Epithelial cell of proximal tubule (primary cell): ENCODE measurements at regions not wholly inside any gene's neighbourhood (a gene's known extent, or its start where the extent isn't known, plus 50 kb on each side); places are given as distances from the start of the nearest gene placed in this dataset.
"Not testable (repeated sequence)": the region's sequence is repeated elsewhere in the genome, so short reads cannot be mapped to it uniquely, and the experiment has no call there.

Source experiments
- DNase-seq: peaks from one replicate; pipeline ENCODE4 v3.0.0-alpha.2; 2011; ENCODE audit warnings: low read depth
- H3K4me3 ChIP-seq: 2 replicates; pipeline ENCODE4 v1.5.1; 2011; ENCODE audit warnings: low read depth, mild to moderate bottlenecking, low read length
- TF ChIP-seq, protein P1 (sequence below): conservative IDR thresholded peaks from 2 replicates; pipeline ENCODE4 v1.5.1; 2012; ENCODE audit warnings: low read depth, mild to moderate bottlenecking, low read length

DNA sequence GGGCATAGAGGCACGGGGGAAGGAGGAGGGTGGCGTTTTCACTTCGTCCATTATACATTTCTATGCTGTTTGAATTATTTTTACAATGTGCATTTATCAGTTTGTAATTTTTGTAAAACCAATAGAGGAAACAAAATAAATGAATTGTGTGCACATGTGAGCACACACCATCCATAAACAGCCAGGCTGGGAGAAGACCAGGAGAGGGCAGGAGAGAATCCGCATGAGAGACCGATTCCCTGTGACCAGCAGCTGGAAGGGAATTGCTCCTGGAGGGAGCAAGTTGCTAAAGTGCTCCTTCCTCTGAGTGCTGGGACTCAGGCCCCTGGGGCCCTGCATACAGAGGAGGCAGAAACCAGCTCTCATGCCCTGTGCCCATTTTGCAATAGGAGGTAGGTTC, 126.0 kb downstream of the ABCC12 start:
- TF ChIP-seq, protein P1, sequence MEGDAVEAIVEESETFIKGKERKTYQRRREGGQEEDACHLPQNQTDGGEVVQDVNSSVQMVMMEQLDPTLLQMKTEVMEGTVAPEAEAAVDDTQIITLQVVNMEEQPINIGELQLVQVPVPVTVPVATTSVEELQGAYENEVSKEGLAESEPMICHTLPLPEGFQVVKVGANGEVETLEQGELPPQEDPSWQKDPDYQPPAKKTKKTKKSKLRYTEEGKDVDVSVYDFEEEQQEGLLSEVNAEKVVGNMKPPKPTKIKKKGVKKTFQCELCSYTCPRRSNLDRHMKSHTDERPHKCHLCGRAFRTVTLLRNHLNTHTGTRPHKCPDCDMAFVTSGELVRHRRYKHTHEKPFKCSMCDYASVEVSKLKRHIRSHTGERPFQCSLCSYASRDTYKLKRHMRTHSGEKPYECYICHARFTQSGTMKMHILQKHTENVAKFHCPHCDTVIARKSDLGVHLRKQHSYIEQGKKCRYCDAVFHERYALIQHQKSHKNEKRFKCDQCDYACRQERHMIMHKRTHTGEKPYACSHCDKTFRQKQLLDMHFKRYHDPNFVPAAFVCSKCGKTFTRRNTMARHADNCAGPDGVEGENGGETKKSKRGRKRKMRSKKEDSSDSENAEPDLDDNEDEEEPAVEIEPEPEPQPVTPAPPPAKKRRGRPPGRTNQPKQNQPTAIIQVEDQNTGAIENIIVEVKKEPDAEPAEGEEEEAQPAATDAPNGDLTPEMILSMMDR = peak; percentile 5
- no peak overlapping the region for H3K4me3 ChIP-seq
- no peak for DNase-seq

DNA sequence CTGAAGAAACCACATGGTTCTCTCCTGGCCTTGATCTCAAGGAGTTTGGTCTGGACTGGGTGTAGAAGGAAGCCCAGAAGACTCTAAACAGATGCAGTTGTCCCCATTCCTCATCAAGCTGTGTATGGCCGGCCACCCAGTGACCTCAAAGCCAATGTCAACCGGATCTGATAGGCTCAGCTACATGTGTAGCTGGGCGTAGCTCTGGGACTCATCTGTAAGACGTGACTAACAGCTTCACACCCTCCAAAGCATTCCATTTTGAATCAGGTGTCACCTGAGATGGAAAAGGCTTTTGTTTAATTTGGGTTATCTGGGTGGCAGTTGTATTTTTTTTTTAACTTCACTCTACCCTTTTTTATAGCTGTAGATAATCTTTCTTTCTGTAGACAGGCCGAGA, 130.4 kb downstream of the ABCC12 start:
- TF ChIP-seq, protein P1 = no peak

DNA sequence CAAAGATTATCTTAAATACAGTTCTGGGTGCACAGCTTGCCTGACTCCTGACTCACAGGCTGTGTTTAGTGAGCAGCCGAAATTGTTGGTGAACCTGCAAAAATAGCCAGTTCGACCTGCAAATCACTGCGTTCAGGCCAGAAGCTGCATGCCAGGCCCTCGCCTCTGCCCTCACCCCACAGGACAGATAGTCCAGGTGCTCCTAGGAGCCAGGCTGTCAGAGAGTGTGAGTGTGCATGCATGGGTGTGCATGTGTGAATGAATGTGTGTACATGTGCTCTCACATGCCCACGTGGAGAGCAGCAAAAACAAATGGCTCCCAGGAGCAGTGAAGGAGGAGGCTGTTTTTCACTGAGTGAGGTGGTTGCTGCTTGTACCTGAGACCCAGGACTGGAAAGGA, 131.8 kb downstream of the ABCC12 start:
- TF ChIP-seq, protein P1 = no peak
- H3K4me3 ChIP-seq = no peak overlapping the region
- DNase-seq = no peak

More for the DNA sequence above, 130.4 kb downstream of the ABCC12 start:
- DNase-seq = no peak
- no peak overlapping the region for H3K4me3 ChIP-seq

DNA sequence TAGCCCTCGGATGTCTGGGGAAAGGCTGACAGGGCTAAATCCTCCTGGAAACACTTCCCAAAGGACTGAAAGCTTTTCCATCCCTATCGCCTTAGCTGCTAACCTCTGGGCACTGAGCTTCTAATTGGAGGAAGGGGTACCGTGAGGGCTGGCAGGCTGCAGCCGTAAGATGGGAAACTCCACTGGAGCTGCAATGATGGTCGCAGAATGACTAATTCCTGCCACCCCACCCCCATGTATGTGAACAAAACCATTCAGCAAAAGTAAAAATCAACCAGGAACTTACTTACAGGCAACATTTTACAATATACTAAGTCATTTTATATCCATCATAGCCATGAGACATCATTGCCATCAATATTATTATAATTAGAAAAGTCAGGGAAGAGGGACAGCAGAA, 133.3 kb downstream of the ABCC12 start:
- H3K4me3 ChIP-seq = no peak overlapping the region
- no peak for DNase-seq
- TF ChIP-seq, protein P1 = no peak

DNA sequence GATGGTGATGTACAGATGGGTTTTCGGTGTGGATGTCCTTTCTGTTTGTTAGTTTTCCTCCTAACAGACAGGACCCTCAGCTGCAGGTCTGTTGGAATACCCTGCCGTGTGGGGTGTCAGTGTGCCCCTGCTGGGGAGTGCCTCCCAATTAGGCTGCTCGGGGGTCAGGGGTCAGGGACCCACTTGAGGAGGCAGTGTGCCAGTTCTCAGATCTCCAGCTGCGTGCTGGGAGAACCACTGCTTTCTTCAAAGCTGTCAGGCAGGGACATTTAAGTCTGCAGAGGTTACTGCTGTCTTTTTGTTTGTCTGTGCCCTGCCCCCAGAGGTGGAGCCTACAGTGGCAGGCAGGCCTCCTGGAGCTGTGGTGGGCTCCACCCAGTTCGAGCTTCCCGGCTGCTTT, 135.2 kb downstream of the ABCC12 start:
- H3K4me3 ChIP-seq, DNase-seq: not testable (repeated sequence)

DNA sequence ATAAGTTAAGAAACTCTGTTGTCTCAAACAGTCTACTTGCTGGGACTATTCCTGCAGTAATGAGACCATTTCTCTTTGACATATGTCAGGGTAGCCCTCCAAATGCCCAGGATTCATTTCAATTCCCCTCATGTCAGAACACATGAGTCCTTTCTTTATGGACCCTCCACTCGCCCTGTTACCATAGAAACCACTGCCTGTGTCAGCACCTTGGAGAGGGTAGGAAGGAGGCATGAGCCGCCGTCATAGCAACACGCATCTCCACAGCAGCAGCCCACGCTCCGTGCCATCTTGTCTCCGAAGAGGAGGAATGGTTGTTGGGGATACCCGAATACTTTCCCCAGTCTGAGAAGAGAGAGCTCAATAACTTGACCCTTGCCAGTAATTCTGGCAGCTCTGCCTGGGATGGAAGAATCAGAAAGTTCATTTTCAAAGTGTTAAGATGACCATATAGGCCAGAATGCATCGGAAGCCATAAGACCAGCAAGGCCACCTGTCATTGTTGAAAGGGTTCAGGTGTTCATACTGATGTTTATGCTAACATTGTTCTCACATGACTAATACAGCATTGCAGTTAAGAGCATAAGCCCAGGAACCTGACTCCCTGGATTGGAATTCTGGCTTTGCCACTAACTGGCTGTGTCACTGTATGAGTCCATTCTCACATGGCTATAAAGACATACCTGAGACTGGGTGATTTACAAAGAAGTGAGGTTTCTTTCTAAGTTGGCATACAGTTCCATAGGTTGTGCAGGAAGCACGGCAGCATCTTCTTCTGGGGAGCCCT, 141.3 kb downstream of the ABCC12 start:
- TF ChIP-seq, protein P1 = no peak
- H3K4me3 ChIP-seq = no peak overlapping the region
- DNase-seq = peak; percentile 85

DNA sequence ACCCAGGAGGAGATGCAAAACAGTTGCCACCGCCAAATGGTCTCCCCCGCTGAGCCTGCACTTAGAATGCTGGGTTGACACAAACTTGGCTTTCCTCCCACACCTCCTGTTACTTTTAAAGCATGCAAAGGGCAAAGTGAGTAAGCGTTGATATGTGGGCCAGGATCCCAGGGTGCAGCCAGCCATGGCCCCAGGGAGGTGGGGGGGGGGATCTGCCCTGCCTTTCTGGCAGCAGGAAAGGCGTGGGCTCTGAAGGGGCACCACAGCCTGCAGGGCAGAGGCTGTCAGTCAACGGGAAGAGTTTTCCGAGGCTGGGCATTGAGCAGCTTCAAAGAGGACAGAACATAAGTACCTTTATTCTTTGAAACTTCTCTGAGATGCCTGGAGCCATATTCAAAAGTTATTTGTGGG, 142.3 kb downstream of the ABCC12 start:
- TF ChIP-seq, protein P1 = no peak

More for the DNA sequence above, 142.3 kb downstream of the ABCC12 start:
- no peak overlapping the region for H3K4me3 ChIP-seq
- DNase-seq = peak; percentile 80
